ENCODE measurements at regions not wholly inside any gene's neighbourhood (a gene's known extent, or its start where the extent isn't known, plus 50 kb on each side); places are given as distances from the start of the nearest gene placed in this dataset.

- no peak for TF ChIP-seq CTCF (IDR thresholded peaks at IDR 0.05)
- TF ChIP-seq POLR2A (IDR thresholded peaks at IDR 0.05) = no peak
Measured at GRCh38 chr12:113559466-113559865, 87.8 kb upstream of the LHX5 start.
